OCI-LY1 (cell line): ENCODE measurements at regions not wholly inside any gene's neighbourhood (a gene's known extent, or its start where the extent isn't known, plus 50 kb on each side); places are given as distances from the start of the nearest gene placed in this dataset.
"Not testable (repeated sequence)": the region's sequence is repeated elsewhere in the genome, so short reads cannot be mapped to it uniquely, and the experiment has no call there.

ENCODE experiments used
- H2AFZ ChIP-seq: fragments of 200-600 bp; sonication (generic), shearing (Covaris generic); 2 replicates; pipeline ENCODE4 v1.6.0; 2014; ENCODE audit warnings: antibody characterized with exemption, mild to moderate bottlenecking, low read length
- H3F3A ChIP-seq: fragments of 200-600 bp; sonication (generic), shearing (Covaris generic); 2 replicates; pipeline ENCODE4 v1.6.0; 2014; ENCODE audit warnings: mild to moderate bottlenecking, antibody characterized with exemption, low read length, moderate library complexity; ENCODE audit not compliant: insufficient read depth
- H3K27ac ChIP-seq: fragments of 200-600 bp; sonication (generic); 2 replicates; pipeline ENCODE4 v1.5.1; 2014; ENCODE audit warnings: low read length, mixed run types, mild to moderate bottlenecking, low read depth; ENCODE audit not compliant: poor library complexity, severe bottlenecking
- H3K27me3 ChIP-seq: fragments of 200-600 bp; sonication (generic); 2 replicates; pipeline ENCODE4 v1.6.0; 2014; ENCODE audit warnings: antibody characterized with exemption, mild to moderate bottlenecking, low read length, moderate library complexity; ENCODE audit not compliant: insufficient read depth
- H3K36me3 ChIP-seq: fragments of 200-600 bp; sonication (generic); 2 replicates; pipeline ENCODE4 v1.6.1; 2014; ENCODE audit warnings: mild to moderate bottlenecking, antibody characterized with exemption, low read length, moderate library complexity, mixed read lengths; ENCODE audit not compliant: insufficient read depth
- H3K4me1 ChIP-seq: fragments of 200-600 bp; sonication (generic); 2 replicates; pipeline ENCODE4 v1.5.1; 2014; ENCODE audit warnings: mild to moderate bottlenecking, low read length, moderate library complexity; ENCODE audit not compliant: insufficient read depth, severe bottlenecking
- H3K4me2 ChIP-seq: fragments of 200-600 bp; sonication (generic), shearing (Covaris generic); 2 replicates; pipeline ENCODE4 v1.6.1; 2014; ENCODE audit warnings: low read length
- H3K4me3 ChIP-seq: fragments of 200-600 bp; sonication (generic); 2 replicates; pipeline ENCODE4 v1.5.1; 2014; ENCODE audit warnings: low read length, low read depth, mild to moderate bottlenecking, mixed read lengths; ENCODE audit not compliant: poor library complexity, severe bottlenecking
- H3K79me2 ChIP-seq: fragments of 200-600 bp; shearing (Covaris generic); 2 replicates; pipeline ENCODE4 v1.6.1; 2016; ENCODE audit warnings: mixed run types, low read length, mixed read lengths; ENCODE audit not compliant: insufficient read depth
- H3K9ac ChIP-seq: fragments of 200-600 bp; sonication (generic), shearing (Covaris generic); 2 replicates; pipeline ENCODE4 v1.6.1; 2014; ENCODE audit warnings: mild to moderate bottlenecking, low read length, mixed read lengths
- H3K9me2 ChIP-seq: fragments of 200-600 bp; sonication (generic), shearing (Covaris generic); 2 replicates; pipeline ENCODE4 v1.6.1; 2014; ENCODE audit warnings: low read depth, mild to moderate bottlenecking, low read length, mixed read lengths
- H3K9me3 ChIP-seq: fragments of 200-600 bp; shearing (Covaris generic); 2 replicates; pipeline ENCODE4 v1.6.1; 2014; ENCODE audit warnings: low read length, mixed read lengths
- H4K20me1 ChIP-seq: fragments of 200-600 bp; sonication (generic), shearing (Covaris generic); 2 replicates; pipeline ENCODE4 v1.6.0; 2016; ENCODE audit warnings: mild to moderate bottlenecking, low read length; ENCODE audit not compliant: insufficient read depth
- CTCF ChIP-seq: fragments of 200-600 bp; sonication (generic), shearing (Covaris generic); IDR thresholded peaks from 2 replicates; pipeline ENCODE4 v1.5.1; 2017; ENCODE audit warnings: mild to moderate bottlenecking, antibody characterized with exemption, low read length, moderate library complexity, mixed read lengths
- EZH2 ChIP-seq: fragments of 200-600 bp; sonication (generic), shearing (Covaris generic); IDR thresholded peaks from 2 replicates; pipeline ENCODE4 v1.8.0; 2017; ENCODE audit warnings: borderline replicate concordance, mixed run types, mild to moderate bottlenecking, antibody characterized with exemption, low read length, moderate library complexity, mixed read lengths

- H3K27ac ChIP-seq, result no peak overlapping the region
- H3K4me2 ChIP-seq, result no peak overlapping the region
- no peaks in the 10 kb centered on the region for H3K4me1 ChIP-seq
- no peaks in the 10 kb centered on the region for H4K20me1 ChIP-seq
- H3F3A ChIP-seq, result no peaks in the 10 kb centered on the region
- no peaks in the 10 kb centered on the region for H3K36me3 ChIP-seq
- no peak overlapping the region for H3K9ac ChIP-seq
- no peaks in the 10 kb centered on the region for H3K9me3 ChIP-seq
- peaks cover 3% of the 10 kb centered on the region; the same call in 1 of the 2 replicates for H3K27me3 ChIP-seq
- no peak for TF ChIP-seq EZH2
- TF ChIP-seq CTCF, result no peak
- no peak overlapping the region for H3K4me3 ChIP-seq
- H2AFZ ChIP-seq, result no peak overlapping the region
- H3K79me2 ChIP-seq, result no peaks in the 10 kb centered on the region
- H3K9me2 ChIP-seq, result no peaks in the 10 kb centered on the region
These were observed 54.3 kb upstream of the CIT start for GRCh38 chr12:119931402-119931801.

- Histone ChIP-seq H3K27me3 (peaks cover 3% of the 10 kb centered on the region; the same call in 1 of the 2 replicates), H3K9me2 (no peaks in the 10 kb centered on the region), H3K36me3 (no peaks in the 10 kb centered on the region), H3F3A (no peaks in the 10 kb centered on the region), H3K4me3 (no peak overlapping the region), H3K9me3 (no peaks in the 10 kb centered on the region), H3K9ac (no peak overlapping the region), H3K27ac (no peak overlapping the region), H3K4me2 (no peak overlapping the region), H3K4me1 (no peaks in the 10 kb centered on the region), H2AFZ (no peak overlapping the region), H3K79me2 (no peaks in the 10 kb centered on the region), H4K20me1 (no peaks in the 10 kb centered on the region)
- TF ChIP-seq CTCF (no peak), EZH2 (no peak)
These were observed 55.8 kb upstream of the CIT start for GRCh38 chr12:119932921-119933320.

- H3K27ac ChIP-seq, H3F3A ChIP-seq, H3K79me2 ChIP-seq, H3K4me3 ChIP-seq, H4K20me1 ChIP-seq, H3K9me3 ChIP-seq, H3K9me2 ChIP-seq, H3K4me2 ChIP-seq, H3K9ac ChIP-seq, H3K36me3 ChIP-seq, H3K27me3 ChIP-seq, H3K4me1 ChIP-seq, H2AFZ ChIP-seq: not testable (repeated sequence)
These were observed 54.3 kb upstream of the BICDL1 start for GRCh38 chr12:119934780-119935179.

GRCh38 chr12:119936705-119937311, 52.2 kb upstream of the BICDL1 start:
- Histone ChIP-seq H3F3A (no peaks in the 10 kb centered on the region), H3K4me1 (no peaks in the 10 kb centered on the region), H3K4me2 (no peak overlapping the region), H2AFZ (no peak overlapping the region), H3K9me3 (no peaks in the 10 kb centered on the region), H3K4me3 (no peak overlapping the region), H4K20me1 (no peaks in the 10 kb centered on the region), H3K27me3 (peaks cover 3% of the 10 kb centered on the region; the same call in 1 of the 2 replicates), H3K9me2 (no peaks in the 10 kb centered on the region), H3K9ac (no peak overlapping the region), H3K27ac (no peak overlapping the region), H3K36me3 (no peaks in the 10 kb centered on the region), H3K79me2 (no peaks in the 10 kb centered on the region)
- no peak for TF ChIP-seq CTCF
- no peak for TF ChIP-seq EZH2
